WTC11 (cell line): ENCODE measurements at regions not wholly inside any gene's neighbourhood (a gene's known extent, or its start where the extent isn't known, plus 50 kb on each side); places are given as distances from the start of the nearest gene placed in this dataset.

ENCODE experiments used
- ATAC-seq: fragments of 200-7000 bp; cut with Tn5 transposase; 2 replicates; pipeline ENCODE4 v1.10.0; 2021; ENCODE audit warnings: mild to moderate bottlenecking, moderate library complexity
- CTCF ChIA-PET: fragments of 300-600 bp; sonication (Branson Sonifier 250); formaldehyde crosslinking; loops from one replicate; lab custom pipeline; 2021; ENCODE audit warnings: antibody characterized with exemption; lab: Charles Lee
- POLR2A ChIA-PET: fragments of 350-600 bp; sonication (Branson Sonifier 250); formaldehyde crosslinking; loops from one replicate; lab custom pipeline; 2021; ENCODE audit warnings: antibody characterized with exemption; lab: Charles Lee
- DNase-seq: peaks from one replicate; pipeline ENCODE4 v3.0.0; 2021; ENCODE audit warnings: low spot score
- H3K27ac Mint-ChIP-seq: 2 replicates; pipeline ENCODE4 v1.8.0; 2021; ENCODE audit warnings: mixed read lengths
- H3K27me3 Mint-ChIP-seq: 2 replicates; pipeline ENCODE4 v1.8.0; 2021; ENCODE audit warnings: low read depth, mild to moderate bottlenecking, moderate library complexity, mixed read lengths
- H3K36me3 Mint-ChIP-seq: 2 replicates; pipeline ENCODE4 v1.8.0; 2021; ENCODE audit warnings: mixed read lengths
- H3K4me1 Mint-ChIP-seq: 2 replicates; pipeline ENCODE4 v1.8.0; 2022; ENCODE audit warnings: mixed read lengths
- H3K4me3 Mint-ChIP-seq: 2 replicates; pipeline ENCODE4 v1.8.0; 2021; ENCODE audit warnings: mild to moderate bottlenecking, moderate library complexity, mixed read lengths
- H3K9me3 Mint-ChIP-seq: 2 replicates; pipeline ENCODE4 v1.8.0; 2021; ENCODE audit warnings: mixed read lengths
- GABPB1 ChIP-seq: sonication (generic); formaldehyde crosslinking; IDR thresholded peaks from 2 replicates; pipeline ENCODE4 v1.8.1; 2023; ENCODE audit warnings: mild to moderate bottlenecking, missing genetic modification reagents
- KAT7 ChIP-seq: sonication (generic); formaldehyde crosslinking; IDR thresholded peaks from 2 replicates; pipeline ENCODE4 v1.8.1; 2023; ENCODE audit warnings: missing genetic modification reagents, mild to moderate bottlenecking, borderline replicate concordance
- MXD4 ChIP-seq: fragments of 250-450 bp; sonication (Bioruptor Pico); IDR thresholded peaks from 2 replicates; pipeline ENCODE4 v1.8.0; 2021; ENCODE audit warnings: mild to moderate bottlenecking, moderate library complexity, borderline replicate concordance
- MYBL2 ChIP-seq: sonication (generic); formaldehyde crosslinking; IDR thresholded peaks from 2 replicates; pipeline ENCODE4 v1.8.1; 2023; ENCODE audit warnings: mild to moderate bottlenecking, moderate library complexity, missing genetic modification reagents
- NFYB ChIP-seq: sonication (generic); formaldehyde crosslinking; conservative IDR thresholded peaks from 2 replicates; pipeline ENCODE4 v1.8.0; 2022; ENCODE audit warnings: low read depth, missing genetic modification reagents
- OVOL2 ChIP-seq: fragments of 250-450 bp; sonication (Bioruptor Pico); IDR thresholded peaks from 2 replicates; pipeline ENCODE4 v1.9.0; 2021; ENCODE audit warnings: mild to moderate bottlenecking, borderline replicate concordance
- TEAD4 ChIP-seq: sonication (generic); formaldehyde crosslinking; IDR thresholded peaks from 2 replicates; pipeline ENCODE4 v1.8.0; 2022; ENCODE audit warnings: mild to moderate bottlenecking, missing genetic modification reagents
- ZNF138 ChIP-seq: sonication (generic); formaldehyde crosslinking; conservative IDR thresholded peaks from 2 replicates; pipeline ENCODE4 v1.8.1; 2022; ENCODE audit warnings: mild to moderate bottlenecking, moderate library complexity, missing genetic modification reagents
- ZNF219 ChIP-seq: sonication (generic); formaldehyde crosslinking; IDR thresholded peaks from 2 replicates; pipeline ENCODE4 v1.8.0; 2023; ENCODE audit warnings: missing genetic modification reagents, mild to moderate bottlenecking, borderline replicate concordance
- TF ChIP-seq, protein P1 (sequence below): sonication (generic); formaldehyde crosslinking; IDR thresholded peaks from 2 replicates; pipeline ENCODE4 v1.8.1; 2022; ENCODE audit warnings: missing genetic modification reagents, borderline replicate concordance
- TF ChIP-seq, protein P2 (sequence below): sonication (generic); formaldehyde crosslinking; IDR thresholded peaks from 2 replicates; pipeline ENCODE4 v1.8.1; 2022; ENCODE audit warnings: mild to moderate bottlenecking, moderate library complexity, missing genetic modification reagents
- TF ChIP-seq, protein P3 (sequence below): sonication (generic); formaldehyde crosslinking; IDR thresholded peaks from 2 replicates; pipeline ENCODE4 v1.8.0; 2022; ENCODE audit warnings: mild to moderate bottlenecking, missing genetic modification reagents
- TF ChIP-seq, protein P4 (sequence below): sonication (generic); formaldehyde crosslinking; IDR thresholded peaks from 2 replicates; pipeline ENCODE4 v1.8.1; 2023; ENCODE audit warnings: mild to moderate bottlenecking, missing genetic modification reagents, moderate library complexity
- TF ChIP-seq, protein P5 (sequence below): fragments of 250-450 bp; sonication (Bioruptor Pico); IDR thresholded peaks from 2 replicates; pipeline ENCODE4 v2.1.2; 2022; ENCODE audit warnings: mild to moderate bottlenecking, moderate library complexity
- TF ChIP-seq, protein P6 (sequence below): sonication (generic); formaldehyde crosslinking; IDR thresholded peaks from 2 replicates; pipeline ENCODE4 v1.8.0; 2022; ENCODE audit warnings: missing genetic modification reagents

DNA sequence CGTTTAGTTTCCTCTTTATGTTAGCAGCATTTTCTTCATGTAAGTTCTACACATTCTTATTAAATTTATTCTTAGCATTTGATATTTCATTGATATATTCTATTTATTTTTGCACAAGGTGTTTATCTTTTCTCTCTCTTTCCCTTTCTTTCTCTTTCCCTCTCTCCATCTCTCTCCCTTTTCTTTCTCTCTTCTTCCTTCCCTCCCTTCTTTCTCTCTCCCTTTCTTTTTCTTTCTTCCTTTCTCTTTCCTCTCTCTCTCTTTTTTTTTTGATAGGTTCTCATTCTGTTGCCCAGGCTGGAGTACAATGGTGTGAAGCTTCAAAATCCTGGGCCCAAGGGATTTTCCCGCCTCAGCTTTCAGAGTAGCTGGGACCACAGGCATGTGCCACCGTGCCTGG lies 176.4 kb downstream of the AXIN2 start:
- no peaks in the 10 kb centered on the region; the same call in 1 of the 2 replicates for H3K27me3 Mint-ChIP-seq
- H3K4me1 Mint-ChIP-seq, result no peaks in the 10 kb centered on the region; the same call in 1 of the 2 replicates
- H3K4me3 Mint-ChIP-seq, result no peak overlapping the region
- ATAC-seq (no peak), DNase-seq (no peak)
- POLR2A ChIA-PET, result no interaction called here
- CTCF ChIA-PET, result no interaction called here
- no peak overlapping the region for H3K27ac Mint-ChIP-seq
- no peaks in the 10 kb centered on the region for H3K36me3 Mint-ChIP-seq
- TF ChIP-seq ZNF219 (CRISPR knock-in tag), result no peak
- TF ChIP-seq, protein P1, sequence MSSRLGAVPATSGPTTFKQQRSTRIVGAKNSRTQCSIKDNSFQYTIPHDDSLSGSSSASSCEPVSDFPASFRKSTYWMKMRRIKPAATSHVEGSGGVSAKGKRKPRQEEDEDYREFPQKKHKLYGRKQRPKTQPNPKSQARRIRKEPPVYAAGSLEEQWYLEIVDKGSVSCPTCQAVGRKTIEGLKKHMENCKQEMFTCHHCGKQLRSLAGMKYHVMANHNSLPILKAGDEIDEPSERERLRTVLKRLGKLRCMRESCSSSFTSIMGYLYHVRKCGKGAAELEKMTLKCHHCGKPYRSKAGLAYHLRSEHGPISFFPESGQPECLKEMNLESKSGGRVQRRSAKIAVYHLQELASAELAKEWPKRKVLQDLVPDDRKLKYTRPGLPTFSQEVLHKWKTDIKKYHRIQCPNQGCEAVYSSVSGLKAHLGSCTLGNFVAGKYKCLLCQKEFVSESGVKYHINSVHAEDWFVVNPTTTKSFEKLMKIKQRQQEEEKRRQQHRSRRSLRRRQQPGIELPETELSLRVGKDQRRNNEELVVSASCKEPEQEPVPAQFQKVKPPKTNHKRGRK, result 0 out of 2 replicates have a peak, but pooled peaks have one; percentile 38
- no peak for TF ChIP-seq OVOL2
- TF ChIP-seq, protein P2, sequence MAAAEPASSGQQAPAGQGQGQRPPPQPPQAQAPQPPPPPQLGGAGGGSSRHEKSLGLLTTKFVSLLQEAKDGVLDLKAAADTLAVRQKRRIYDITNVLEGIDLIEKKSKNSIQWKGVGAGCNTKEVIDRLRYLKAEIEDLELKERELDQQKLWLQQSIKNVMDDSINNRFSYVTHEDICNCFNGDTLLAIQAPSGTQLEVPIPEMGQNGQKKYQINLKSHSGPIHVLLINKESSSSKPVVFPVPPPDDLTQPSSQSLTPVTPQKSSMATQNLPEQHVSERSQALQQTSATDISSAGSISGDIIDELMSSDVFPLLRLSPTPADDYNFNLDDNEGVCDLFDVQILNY (CRISPR knock-in tag), result no peak
- TF ChIP-seq TEAD4 (CRISPR knock-in tag), result no peak
- H3K9me3 Mint-ChIP-seq, result peaks cover 13% of the 10 kb centered on the region; the same call in 1 of the 2 replicates

DNA sequence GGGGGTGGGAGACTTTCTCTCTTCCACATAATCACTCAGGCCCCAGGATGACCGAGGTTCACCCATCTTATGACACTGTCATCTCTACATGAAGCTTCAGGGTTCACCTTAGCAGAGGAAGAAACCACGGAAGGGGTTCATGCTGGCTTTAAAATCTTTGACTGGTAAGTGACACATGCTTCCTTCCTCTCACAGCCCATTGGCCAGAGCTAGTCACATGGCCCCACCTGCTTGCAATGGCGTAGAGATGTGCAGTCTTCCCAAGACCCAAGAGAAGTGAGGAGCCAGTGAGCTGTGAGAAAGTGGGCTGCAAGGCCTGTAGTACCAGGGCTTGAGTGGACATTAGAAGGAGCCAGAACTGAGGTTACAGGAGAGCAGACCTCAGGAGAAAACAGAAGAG lies 180.3 kb downstream of the AXIN2 start:
- Mint-ChIP-seq H3K27me3 (no peaks in the 10 kb centered on the region), H3K4me1 (no peaks in the 10 kb centered on the region), H3K9me3 (peaks cover 17% of the 10 kb centered on the region), H3K27ac (no peak overlapping the region), H3K4me3 (no peak overlapping the region), H3K36me3 (no peaks in the 10 kb centered on the region)
- CTCF ChIA-PET, result no interaction called here
- no peak for ATAC-seq
- POLR2A ChIA-PET, result no interaction called here
- DNase-seq, result no peak
- no peak for TF ChIP-seq KAT7 (CRISPR knock-in tag)
- TF ChIP-seq, protein P3, sequence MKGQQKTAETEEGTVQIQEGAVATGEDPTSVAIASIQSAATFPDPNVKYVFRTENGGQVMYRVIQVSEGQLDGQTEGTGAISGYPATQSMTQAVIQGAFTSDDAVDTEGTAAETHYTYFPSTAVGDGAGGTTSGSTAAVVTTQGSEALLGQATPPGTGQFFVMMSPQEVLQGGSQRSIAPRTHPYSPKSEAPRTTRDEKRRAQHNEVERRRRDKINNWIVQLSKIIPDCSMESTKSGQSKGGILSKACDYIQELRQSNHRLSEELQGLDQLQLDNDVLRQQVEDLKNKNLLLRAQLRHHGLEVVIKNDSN, result 0 out of 2 replicates have a peak, but pooled peaks have one; percentile 47
- TF ChIP-seq NFYB (CRISPR knock-in tag), result 0 out of 2 replicates have a peak, but pooled peaks have one; percentile 28
- TF ChIP-seq, protein P4, sequence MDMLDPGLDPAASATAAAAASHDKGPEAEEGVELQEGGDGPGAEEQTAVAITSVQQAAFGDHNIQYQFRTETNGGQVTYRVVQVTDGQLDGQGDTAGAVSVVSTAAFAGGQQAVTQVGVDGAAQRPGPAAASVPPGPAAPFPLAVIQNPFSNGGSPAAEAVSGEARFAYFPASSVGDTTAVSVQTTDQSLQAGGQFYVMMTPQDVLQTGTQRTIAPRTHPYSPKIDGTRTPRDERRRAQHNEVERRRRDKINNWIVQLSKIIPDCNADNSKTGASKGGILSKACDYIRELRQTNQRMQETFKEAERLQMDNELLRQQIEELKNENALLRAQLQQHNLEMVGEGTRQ (CRISPR knock-in tag), result peak; percentile 56

DNA sequence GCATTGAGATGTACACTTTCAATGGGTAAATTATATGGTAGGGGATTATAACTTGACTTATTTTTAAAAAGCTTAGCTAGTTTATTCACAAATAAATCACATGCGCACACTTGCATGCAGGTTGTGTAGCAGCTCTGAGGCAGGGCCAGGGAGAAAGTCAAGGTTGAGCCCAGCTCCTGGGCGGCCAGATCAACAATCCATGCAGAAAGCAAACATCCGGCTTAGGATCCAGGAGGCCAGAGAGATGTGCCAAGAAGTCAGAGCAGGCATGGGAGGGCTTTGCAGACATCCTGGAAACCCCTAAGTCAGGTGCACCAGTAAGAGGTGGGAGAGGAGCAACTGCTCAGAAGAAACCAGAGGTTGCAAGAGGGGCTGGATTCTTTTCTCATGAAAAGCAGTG lies 186.5 kb downstream of the AXIN2 start:
- ChIA-PET POLR2A (no interaction called here), CTCF (interaction anchor here (0.6 kb wide), 1 partner anchor 80 kb away, joined by 3 read pairs; no protein-coding TSS in a partner anchor)
- peaks cover 4% of the 10 kb centered on the region; the same call in 1 of the 2 replicates for H3K4me1 Mint-ChIP-seq
- H3K4me3 Mint-ChIP-seq, result no peak overlapping the region
- ATAC-seq (no peak), DNase-seq (no peak)
- H3K36me3 Mint-ChIP-seq, result no peaks in the 10 kb centered on the region
- H3K27me3 Mint-ChIP-seq, result no peaks in the 10 kb centered on the region
- peaks cover 8% of the 10 kb centered on the region for H3K9me3 Mint-ChIP-seq
- TF ChIP-seq, protein P5, sequence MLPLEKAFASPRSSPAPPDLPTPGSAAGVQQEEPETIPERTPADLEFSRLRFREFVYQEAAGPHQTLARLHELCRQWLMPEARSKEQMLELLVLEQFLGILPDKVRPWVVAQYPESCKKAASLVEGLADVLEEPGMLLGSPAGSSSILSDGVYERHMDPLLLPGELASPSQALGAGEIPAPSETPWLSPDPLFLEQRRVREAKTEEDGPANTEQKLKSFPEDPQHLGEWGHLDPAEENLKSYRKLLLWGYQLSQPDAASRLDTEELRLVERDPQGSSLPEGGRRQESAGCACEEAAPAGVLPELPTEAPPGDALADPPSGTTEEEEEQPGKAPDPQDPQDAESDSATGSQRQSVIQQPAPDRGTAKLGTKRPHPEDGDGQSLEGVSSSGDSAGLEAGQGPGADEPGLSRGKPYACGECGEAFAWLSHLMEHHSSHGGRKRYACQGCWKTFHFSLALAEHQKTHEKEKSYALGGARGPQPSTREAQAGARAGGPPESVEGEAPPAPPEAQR (CRISPR knock-in tag), result no peak
- TF ChIP-seq ZNF138 (CRISPR knock-in tag), result no peak
- TF ChIP-seq MYBL2 (CRISPR knock-in tag), result no peak
- TF ChIP-seq GABPB1 (CRISPR knock-in tag), result no peak
- TF ChIP-seq MXD4 (CRISPR knock-in tag), result no peak
- TF ChIP-seq, protein P6, sequence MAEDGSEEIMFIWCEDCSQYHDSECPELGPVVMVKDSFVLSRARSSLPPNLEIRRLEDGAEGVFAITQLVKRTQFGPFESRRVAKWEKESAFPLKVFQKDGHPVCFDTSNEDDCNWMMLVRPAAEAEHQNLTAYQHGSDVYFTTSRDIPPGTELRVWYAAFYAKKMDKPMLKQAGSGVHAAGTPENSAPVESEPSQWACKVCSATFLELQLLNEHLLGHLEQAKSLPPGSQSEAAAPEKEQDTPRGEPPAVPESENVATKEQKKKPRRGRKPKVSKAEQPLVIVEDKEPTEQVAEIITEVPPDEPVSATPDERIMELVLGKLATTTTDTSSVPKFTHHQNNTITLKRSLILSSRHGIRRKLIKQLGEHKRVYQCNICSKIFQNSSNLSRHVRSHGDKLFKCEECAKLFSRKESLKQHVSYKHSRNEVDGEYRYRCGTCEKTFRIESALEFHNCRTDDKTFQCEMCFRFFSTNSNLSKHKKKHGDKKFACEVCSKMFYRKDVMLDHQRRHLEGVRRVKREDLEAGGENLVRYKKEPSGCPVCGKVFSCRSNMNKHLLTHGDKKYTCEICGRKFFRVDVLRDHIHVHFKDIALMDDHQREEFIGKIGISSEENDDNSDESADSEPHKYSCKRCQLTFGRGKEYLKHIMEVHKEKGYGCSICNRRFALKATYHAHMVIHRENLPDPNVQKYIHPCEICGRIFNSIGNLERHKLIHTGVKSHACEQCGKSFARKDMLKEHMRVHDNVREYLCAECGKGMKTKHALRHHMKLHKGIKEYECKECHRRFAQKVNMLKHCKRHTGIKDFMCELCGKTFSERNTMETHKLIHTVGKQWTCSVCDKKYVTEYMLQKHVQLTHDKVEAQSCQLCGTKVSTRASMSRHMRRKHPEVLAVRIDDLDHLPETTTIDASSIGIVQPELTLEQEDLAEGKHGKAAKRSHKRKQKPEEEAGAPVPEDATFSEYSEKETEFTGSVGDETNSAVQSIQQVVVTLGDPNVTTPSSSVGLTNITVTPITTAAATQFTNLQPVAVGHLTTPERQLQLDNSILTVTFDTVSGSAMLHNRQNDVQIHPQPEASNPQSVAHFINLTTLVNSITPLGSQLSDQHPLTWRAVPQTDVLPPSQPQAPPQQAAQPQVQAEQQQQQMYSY (CRISPR knock-in tag), result no peak
- no peak overlapping the region for H3K27ac Mint-ChIP-seq
